ENCODE measurements at regions not wholly inside any gene's neighbourhood (a gene's known extent, or its start where the extent isn't known, plus 50 kb on each side); places are given as distances from the start of the nearest gene placed in this dataset.

GRCh38 chr12:127570387-127570786 lies 696.6 kb upstream of the TMEM132C start:
- no peak for DNase-seq (ENCODE audit: low read depth)
- H3K4me3 ChIP-seq (ENCODE audit: low read length): no peak overlapping the region
- TF ChIP-seq CTCF (IDR thresholded peaks at IDR 0.05; ENCODE audit: insufficient read depth, low read depth, low read length, missing control alignments): no peak

DNA sequence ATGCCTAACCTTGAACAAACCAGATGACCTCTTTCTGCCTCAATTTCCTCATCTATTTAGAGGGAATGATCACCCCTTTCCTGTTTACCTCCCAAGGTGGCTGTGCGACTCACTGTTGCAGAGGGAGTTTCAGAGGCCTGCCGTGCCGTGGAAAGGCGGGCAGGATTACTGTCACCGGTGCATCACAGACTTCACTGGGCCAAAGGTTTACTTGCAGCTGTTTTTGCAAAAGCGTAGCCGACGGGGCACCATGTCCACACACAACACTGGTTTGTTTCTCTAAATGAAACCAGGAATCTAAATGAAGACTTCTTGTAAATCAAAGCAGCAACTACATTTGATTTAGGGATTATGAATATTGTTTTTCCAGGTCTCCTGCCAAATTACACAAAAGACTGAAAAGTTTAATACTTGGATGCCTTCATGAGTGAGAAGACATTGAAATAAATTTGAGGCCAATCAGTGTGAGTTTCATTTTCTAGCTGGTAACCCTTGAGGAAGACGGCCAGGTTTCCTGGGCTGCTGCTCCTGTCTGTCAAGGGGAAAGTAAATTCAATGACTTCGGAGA lies 696.1 kb upstream of the TMEM132C start:
- DNase-seq (ENCODE audit: low read depth): no peak
- no peak for TF ChIP-seq CTCF (IDR thresholded peaks at IDR 0.05; ENCODE audit: insufficient read depth, low read depth, low read length, missing control alignments)
- H3K4me3 ChIP-seq (ENCODE audit: low read length): no peak overlapping the region

DNA sequence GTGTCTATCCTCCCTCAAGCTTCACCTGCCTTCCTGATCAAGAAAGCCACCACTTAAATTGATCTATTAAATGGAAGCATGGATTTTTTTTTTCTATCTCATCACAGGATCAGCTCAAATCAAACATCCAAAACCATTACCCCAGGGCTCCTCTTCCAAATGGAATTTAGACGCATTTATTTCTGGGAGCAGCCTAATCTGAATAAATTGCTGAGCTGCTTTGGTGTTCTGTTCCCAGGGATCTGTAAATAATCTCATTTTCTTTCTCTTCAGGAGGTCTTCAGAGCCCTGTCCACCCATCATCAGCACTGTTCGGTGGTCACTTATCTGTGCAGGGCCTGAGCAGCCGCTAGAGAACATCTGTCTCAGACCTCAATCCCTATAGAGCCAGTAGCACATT lies 695.4 kb upstream of the TMEM132C start:
- no peak for TF ChIP-seq CTCF (IDR thresholded peaks at IDR 0.05; ENCODE audit: insufficient read depth, low read depth, low read length, missing control alignments)
- H3K4me3 ChIP-seq (ENCODE audit: low read length): no peak overlapping the region
- DNase-seq (ENCODE audit: low read depth): no peak

DNA sequence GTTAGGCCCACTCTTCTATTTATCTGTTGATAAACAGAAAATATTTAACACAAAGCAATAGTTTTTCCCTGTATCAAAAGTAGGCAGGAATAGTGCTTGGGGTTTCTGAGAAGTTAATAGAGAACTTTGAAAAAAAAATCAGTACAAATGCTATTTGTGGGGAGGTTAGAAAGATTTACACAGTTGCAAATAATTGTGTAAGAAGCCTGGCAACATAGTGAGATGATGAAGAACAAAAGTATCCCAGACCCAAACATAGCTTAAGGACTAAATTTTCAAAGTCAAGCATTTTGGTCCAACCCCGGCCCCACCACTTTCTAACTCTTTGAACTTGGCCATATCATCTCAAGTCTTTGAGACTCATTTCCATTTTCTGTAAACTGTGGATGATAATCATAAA lies 687.5 kb upstream of the TMEM132C start:
- TF ChIP-seq CTCF (IDR thresholded peaks at IDR 0.05; ENCODE audit: insufficient read depth, low read depth, low read length, missing control alignments): no peak
- no peak overlapping the region for H3K4me3 ChIP-seq (ENCODE audit: low read length)
- DNase-seq (ENCODE audit: low read depth): no peak

DNA sequence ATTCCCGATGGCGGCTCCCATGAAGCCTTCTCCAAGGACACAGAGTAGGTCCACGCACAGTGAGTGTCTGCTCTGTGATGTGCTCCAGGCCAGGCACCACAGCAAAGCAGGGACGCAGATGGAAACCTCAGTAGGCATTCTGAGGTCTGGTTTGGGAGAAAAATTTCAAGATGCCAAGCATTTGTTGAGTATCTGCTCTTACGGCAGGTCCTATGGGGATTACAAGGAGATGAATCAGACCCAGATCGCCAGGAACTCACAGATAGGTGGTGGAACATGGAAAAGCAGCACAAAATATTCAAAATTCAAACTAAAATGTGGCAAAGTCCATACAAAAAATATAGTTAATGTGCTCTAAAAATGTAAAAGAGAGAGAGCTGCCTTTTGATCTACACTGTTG lies 684.9 kb upstream of the TMEM132C start:
- no peak overlapping the region for H3K4me3 ChIP-seq (ENCODE audit: low read length)
- TF ChIP-seq CTCF (IDR thresholded peaks at IDR 0.05; ENCODE audit: insufficient read depth, low read depth, low read length, missing control alignments): no peak

GRCh38 chr12:127583041-127583440 lies 683.9 kb upstream of the TMEM132C start:
- no peak overlapping the region for H3K4me3 ChIP-seq (ENCODE audit: low read length)
- TF ChIP-seq CTCF (IDR thresholded peaks at IDR 0.05; ENCODE audit: insufficient read depth, low read depth, low read length, missing control alignments): no peak
- DNase-seq (ENCODE audit: low read depth): no peak

More for the DNA sequence above, 684.9 kb upstream of the TMEM132C start:
- DNase-seq (ENCODE audit: low read depth): no peak

GRCh38 chr12:127588249-127588648 lies 678.7 kb upstream of the TMEM132C start:
- H3K4me3 ChIP-seq (ENCODE audit: low read length): no peak overlapping the region
- no peak for TF ChIP-seq CTCF (IDR thresholded peaks at IDR 0.05; ENCODE audit: insufficient read depth, low read depth, low read length, missing control alignments)
- no peak for DNase-seq (ENCODE audit: low read depth)

All from epithelial cell of esophagus (primary cell).